GM12865 (cell line): ENCODE measurements at regions not wholly inside any gene's neighbourhood (a gene's known extent, or its start where the extent isn't known, plus 50 kb on each side); places are given as distances from the start of the nearest gene placed in this dataset.

ENCODE experiments used
- DNase-seq: peaks from one replicate; pipeline ENCODE4 v3.0.0; 2010; ENCODE audit warnings: low read depth
- H3K4me3 ChIP-seq: 2 replicates; pipeline ENCODE4 v1.5.1; 2011; ENCODE audit warnings: mild to moderate bottlenecking, low read depth, low read length, control low read depth
- CTCF ChIP-seq: IDR thresholded peaks from 2 replicates; pipeline ENCODE4 v1.5.1; 2011; ENCODE audit warnings: low read length, control low read depth, low read depth, inconsistent platforms; ENCODE audit not compliant: insufficient read depth; ENCODE audit errors: missing control alignments

DNA sequence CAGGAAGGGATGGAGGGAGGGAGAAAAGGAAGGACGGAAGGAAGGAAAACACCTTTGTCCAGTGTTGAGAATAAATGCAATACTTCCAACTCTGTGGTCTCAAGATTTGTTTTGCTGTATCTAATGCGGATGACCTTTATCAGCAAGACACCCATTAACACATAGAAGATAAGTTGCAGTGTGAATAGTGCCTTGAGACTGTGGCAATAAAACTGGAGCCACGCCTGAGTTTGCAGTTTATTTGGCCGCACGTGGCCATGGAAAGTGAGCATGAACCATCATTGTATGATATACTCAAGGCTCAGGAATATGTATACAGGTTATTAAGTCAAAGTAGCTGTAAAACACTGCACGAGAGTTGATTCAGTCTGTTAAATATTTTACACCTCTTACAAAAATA is 113.6 kb upstream of the EEA1 start:
- TF ChIP-seq CTCF = no peak
- DNase-seq = no peak
- H3K4me3 ChIP-seq = no peak overlapping the region

DNA sequence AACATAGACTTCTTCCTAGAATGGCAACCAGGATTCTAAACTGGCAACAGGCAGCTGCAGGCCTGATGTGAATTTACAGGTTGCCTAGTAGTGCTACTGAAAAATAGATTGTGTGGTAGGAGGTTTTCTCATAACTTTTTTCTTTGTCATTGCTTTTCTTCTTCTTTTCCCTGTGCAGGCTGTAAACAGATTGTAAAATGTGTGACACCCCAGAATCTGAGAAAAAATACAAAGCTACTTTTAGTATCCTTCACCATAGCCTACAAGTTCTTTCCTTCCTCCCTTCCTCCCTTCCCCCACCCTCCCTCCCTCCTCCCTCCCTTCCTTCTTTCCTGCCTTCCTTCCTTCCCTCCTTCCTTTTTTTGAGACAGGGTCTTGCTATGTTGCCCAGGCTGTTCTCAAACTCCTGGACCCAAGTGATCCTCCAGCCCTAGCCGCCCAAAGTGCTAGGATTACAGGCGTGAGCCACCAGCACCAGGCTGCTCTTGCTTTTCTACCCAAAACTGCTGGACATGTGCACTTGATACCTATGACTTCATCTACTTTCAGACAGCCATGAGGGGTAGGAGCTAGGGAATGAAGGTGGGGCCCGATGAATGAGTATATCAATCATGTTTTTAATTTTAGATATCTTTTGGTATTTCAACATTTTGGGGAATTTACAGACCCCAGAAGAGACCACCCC is 114.2 kb upstream of the EEA1 start:
- H3K4me3 ChIP-seq = no peak overlapping the region
- DNase-seq = no peak
- TF ChIP-seq CTCF = no peak

DNA sequence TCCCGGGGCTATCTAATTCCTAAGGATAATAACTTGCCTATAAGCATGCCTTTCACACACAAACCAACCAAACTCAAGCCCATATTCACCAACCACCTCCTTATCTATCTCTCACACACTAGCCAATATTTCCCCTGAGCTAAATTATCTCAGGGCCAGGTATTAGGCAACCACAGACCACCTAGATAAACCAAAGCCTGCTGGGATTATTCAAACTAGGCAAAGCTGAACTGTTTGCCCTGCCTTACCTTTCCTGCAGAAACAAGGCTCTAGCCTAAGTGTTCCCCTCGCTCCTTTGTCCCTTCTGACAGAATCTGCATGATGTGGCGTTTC is 114.7 kb upstream of the EEA1 start:
- H3K4me3 ChIP-seq = no peak overlapping the region
- no peak for TF ChIP-seq CTCF
- no peak for DNase-seq

- no peak for DNase-seq
- no peak overlapping the region for H3K4me3 ChIP-seq
- TF ChIP-seq CTCF = no peak
These were observed 118.0 kb upstream of the EEA1 start for GRCh38 chr12:93047118-93047517.

DNA sequence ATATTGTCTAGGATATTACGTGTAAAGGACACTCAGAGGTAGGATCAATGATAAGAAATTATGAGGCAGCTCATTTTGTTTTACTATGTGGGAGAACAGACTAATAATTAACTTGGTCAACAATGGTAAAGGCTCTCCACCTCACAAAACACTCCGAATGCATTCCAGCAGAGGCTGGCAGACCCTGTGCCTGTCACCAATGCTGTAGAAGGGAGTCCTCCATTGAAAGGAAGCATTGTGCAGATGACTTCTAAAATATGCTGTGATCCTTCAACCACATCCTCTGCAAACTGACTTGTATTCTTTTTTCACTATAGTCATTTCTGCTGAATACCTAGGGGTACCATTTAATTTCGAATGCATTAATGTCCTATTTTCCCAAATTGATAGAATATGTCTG is 119.6 kb upstream of the EEA1 start:
- H3K4me3 ChIP-seq = no peak overlapping the region
- no peak for TF ChIP-seq CTCF
- DNase-seq = no peak

DNA sequence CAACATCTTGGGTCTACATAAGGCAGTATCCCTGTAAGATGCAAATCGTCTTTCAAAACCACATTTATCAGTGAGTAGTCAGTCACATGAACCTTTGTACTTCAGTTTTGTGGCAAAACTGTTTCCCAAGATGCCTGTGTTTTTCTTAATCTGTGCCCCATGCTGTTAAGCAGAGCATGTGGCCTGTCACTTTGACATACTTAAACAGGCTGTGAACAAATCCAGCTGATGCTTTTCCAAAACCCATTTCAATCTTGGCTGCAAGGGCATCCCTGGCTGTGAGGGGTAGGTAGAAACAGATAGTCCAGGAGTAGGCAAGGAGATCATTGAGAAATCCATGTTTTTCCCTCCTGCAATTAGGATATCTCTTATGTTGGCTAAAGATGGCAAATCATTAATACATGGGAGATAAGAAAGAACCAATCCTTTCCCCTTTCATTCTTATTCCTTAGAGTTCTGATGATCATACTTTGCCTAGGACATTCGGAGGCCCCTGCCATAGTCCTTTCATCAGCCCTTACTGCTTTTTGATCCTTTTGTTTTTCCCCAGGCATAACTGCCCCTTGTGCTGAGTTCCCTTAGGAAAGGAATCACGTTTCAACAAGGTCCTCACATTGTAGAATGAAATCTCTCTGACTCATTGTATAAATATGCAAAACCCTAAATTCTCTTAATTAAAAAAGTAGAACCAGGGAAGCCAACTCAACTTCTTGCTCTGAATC is 121.1 kb upstream of the EEA1 start:
- no peak for TF ChIP-seq CTCF
- DNase-seq = no peak
- no peak overlapping the region for H3K4me3 ChIP-seq

GRCh38 chr12:93050748-93051081 is 121.6 kb upstream of the EEA1 start:
- no peak for DNase-seq
- no peak overlapping the region for H3K4me3 ChIP-seq
- TF ChIP-seq CTCF = no peak
